ENCODE measurements at regions not wholly inside any gene's neighbourhood (a gene's known extent, or its start where the extent isn't known, plus 50 kb on each side); places are given as distances from the start of the nearest gene placed in this dataset.

GRCh38 chrX:39679497-39680157 lies 418.1 kb downstream of the BCOR start:
- no peaks in the 10 kb centered on the region for H3K79me2 ChIP-seq (ENCODE audit: insufficient read depth)
- no peaks in the 10 kb centered on the region for H3K36me3 ChIP-seq (ENCODE audit: low read depth)
- H2AFZ ChIP-seq: no peak overlapping the region
- no peaks in the 10 kb centered on the region for H3F3A ChIP-seq (ENCODE audit: insufficient read depth)
- TF ChIP-seq EZH2 (IDR thresholded peaks at IDR 0.05; ENCODE audit: insufficient read depth, poor library complexity, severe bottlenecking): no peak
- no peak overlapping the region for H3K4me2 ChIP-seq (ENCODE audit: unreplicated experiment)
- no peaks in the 10 kb centered on the region for H3K4me1 ChIP-seq (ENCODE audit: insufficient read depth)
- 98% methylated on average over 6 to 8 of the region's 8 CpGs for whole genome bisulfite sequencing, 2 experiments (ENCODE audit: low coverage in 1 of 2, low lambda C conversion rate in 2 of 2, missing lambda C conversion rate in 2 of 2)
- no peaks in the 10 kb centered on the region for H4K20me1 ChIP-seq (ENCODE audit: insufficient read depth)
- H3K9ac ChIP-seq: no peak overlapping the region
- in situ Hi-C loops (cut with MboI): no loop called here
- H3K4me3 ChIP-seq: no peak overlapping the region
- H3K9me2 ChIP-seq (ENCODE audit: insufficient read depth): no peaks in the 10 kb centered on the region
- no peaks in the 10 kb centered on the region for H3K9me3 ChIP-seq (ENCODE audit: low read depth)
- H3K27me3 ChIP-seq (replicated peaks; ENCODE audit: insufficient read depth): no peaks in the 10 kb centered on the region
- DNase-seq: no peak
- no peak overlapping the region for H3K27ac ChIP-seq

DNA sequence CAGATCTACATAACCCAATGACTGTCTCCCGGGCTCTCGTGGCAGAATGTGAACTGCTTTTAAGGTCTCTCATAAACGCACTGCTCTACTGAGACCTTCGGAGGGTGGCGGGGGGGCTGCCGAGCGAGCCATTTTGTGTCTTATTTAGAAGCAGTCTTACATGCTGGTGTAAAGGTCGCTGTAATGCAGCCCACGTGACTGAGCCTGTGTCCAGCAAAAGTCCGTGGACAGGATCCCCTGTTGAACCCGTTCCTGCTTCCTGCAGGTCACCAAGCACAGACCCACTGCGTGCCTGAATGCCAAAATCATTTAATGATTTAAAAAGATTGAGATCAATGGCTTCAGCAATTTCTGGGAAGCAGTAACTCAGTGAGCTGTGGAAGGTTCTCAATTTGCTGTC lies 415.9 kb downstream of the BCOR start:
- no peak overlapping the region for H3K27ac ChIP-seq
- no peaks in the 10 kb centered on the region for H3K9me2 ChIP-seq (ENCODE audit: insufficient read depth)
- H2AFZ ChIP-seq: no peak overlapping the region

GRCh38 chrX:39682778-39683177 lies 415.0 kb downstream of the BCOR start:
- TF ChIP-seq EZH2 (IDR thresholded peaks at IDR 0.05; ENCODE audit: insufficient read depth, poor library complexity, severe bottlenecking) (no peak), EZH2phosphoT487 (IDR thresholded peaks at IDR 0.05; ENCODE audit: insufficient read depth, low read depth) (no peak)
- H4K20me1 ChIP-seq (ENCODE audit: insufficient read depth): no peaks in the 10 kb centered on the region
- WGBS, 2 experiments (ENCODE audit: low coverage in 1 of 2, low lambda C conversion rate in 2 of 2, missing lambda C conversion rate in 2 of 2): 88 to 92% methylated on average over 1 to 3 of the region's 3 CpGs
- H3K27me3 ChIP-seq (replicated peaks; ENCODE audit: insufficient read depth): no peaks in the 10 kb centered on the region
- H3K9me3 ChIP-seq (ENCODE audit: low read depth): no peaks in the 10 kb centered on the region
- no peak overlapping the region for H2AFZ ChIP-seq
- in situ Hi-C loops (cut with MboI): no loop called here
- no peak overlapping the region for H3K9ac ChIP-seq
- no peak overlapping the region for H3K4me2 ChIP-seq (ENCODE audit: unreplicated experiment)
- no peaks in the 10 kb centered on the region for H3K9me2 ChIP-seq (ENCODE audit: insufficient read depth)
- H3K27ac ChIP-seq: no peak overlapping the region
- no peak for DNase-seq
- no peaks in the 10 kb centered on the region for H3K36me3 ChIP-seq (ENCODE audit: low read depth)
- no peaks in the 10 kb centered on the region for H3K4me1 ChIP-seq (ENCODE audit: insufficient read depth)
- H3F3A ChIP-seq (ENCODE audit: insufficient read depth): no peaks in the 10 kb centered on the region
- no peak overlapping the region for H3K4me3 ChIP-seq
- H3K79me2 ChIP-seq (ENCODE audit: insufficient read depth): no peaks in the 10 kb centered on the region

More for the DNA sequence above, 415.9 kb downstream of the BCOR start:
- Histone ChIP-seq H3K9ac (no peak overlapping the region), H4K20me1 (ENCODE audit: insufficient read depth) (no peaks in the 10 kb centered on the region), H3F3A (ENCODE audit: insufficient read depth) (no peaks in the 10 kb centered on the region), H3K4me2 (ENCODE audit: unreplicated experiment) (no peak overlapping the region), H3K27me3 (replicated peaks; ENCODE audit: insufficient read depth) (no peaks in the 10 kb centered on the region), H3K9me3 (ENCODE audit: low read depth) (no peaks in the 10 kb centered on the region), H3K79me2 (ENCODE audit: insufficient read depth) (no peaks in the 10 kb centered on the region), H3K36me3 (ENCODE audit: low read depth) (no peaks in the 10 kb centered on the region), H3K4me1 (ENCODE audit: insufficient read depth) (no peaks in the 10 kb centered on the region), H3K4me3 (no peak overlapping the region)
- no peak for DNase-seq
- WGBS, 2 experiments (ENCODE audit: low coverage in 1 of 2, low lambda C conversion rate in 2 of 2, missing lambda C conversion rate in 2 of 2): 53% methylated on average over 7 to 12 of the region's 12 CpGs
- in situ Hi-C loops (cut with MboI): no loop called here
- TF ChIP-seq EZH2 (IDR thresholded peaks at IDR 0.05; ENCODE audit: insufficient read depth, poor library complexity, severe bottlenecking) (no peak), EZH2phosphoT487 (IDR thresholded peaks at IDR 0.05; ENCODE audit: insufficient read depth, low read depth) (no peak)

GRCh38 chrX:39688219-39688575 lies 409.6 kb downstream of the BCOR start:
- Histone ChIP-seq H3K4me1 (ENCODE audit: insufficient read depth) (no peaks in the 10 kb centered on the region), H3K79me2 (ENCODE audit: insufficient read depth) (no peaks in the 10 kb centered on the region), H3K9me3 (ENCODE audit: low read depth) (no peaks in the 10 kb centered on the region), H3K36me3 (ENCODE audit: low read depth) (no peaks in the 10 kb centered on the region), H3K4me3 (peak overlapping the region; percentile 57; the same call in 1 of the 2 replicates), H3F3A (ENCODE audit: insufficient read depth) (no peaks in the 10 kb centered on the region), H3K9ac (peak overlapping the region; percentile 40), H3K4me2 (ENCODE audit: unreplicated experiment) (peak overlapping the region; percentile 68), H4K20me1 (ENCODE audit: insufficient read depth) (no peaks in the 10 kb centered on the region), H3K27ac (no peak overlapping the region), H3K27me3 (replicated peaks; ENCODE audit: insufficient read depth) (no peaks in the 10 kb centered on the region), H2AFZ (peak overlapping the region; percentile 60), H3K9me2 (ENCODE audit: insufficient read depth) (no peaks in the 10 kb centered on the region)
- no peak for TF ChIP-seq EZH2phosphoT487 (IDR thresholded peaks at IDR 0.05; ENCODE audit: insufficient read depth, low read depth)
- no peak for TF ChIP-seq EZH2 (IDR thresholded peaks at IDR 0.05; ENCODE audit: insufficient read depth, poor library complexity, severe bottlenecking)
- WGBS, 2 experiments (ENCODE audit: low coverage in 1 of 2, low lambda C conversion rate in 2 of 2, missing lambda C conversion rate in 2 of 2): 52 to 60% methylated on average over 9 of the region's 9 CpGs
- DNase-seq: no peak
- in situ Hi-C loops (cut with MboI): no loop called here
